ENCODE measurements at regions not wholly inside any gene's neighbourhood (a gene's known extent, or its start where the extent isn't known, plus 50 kb on each side); places are given as distances from the start of the nearest gene placed in this dataset.

- TF ChIP-seq, protein P1, sequence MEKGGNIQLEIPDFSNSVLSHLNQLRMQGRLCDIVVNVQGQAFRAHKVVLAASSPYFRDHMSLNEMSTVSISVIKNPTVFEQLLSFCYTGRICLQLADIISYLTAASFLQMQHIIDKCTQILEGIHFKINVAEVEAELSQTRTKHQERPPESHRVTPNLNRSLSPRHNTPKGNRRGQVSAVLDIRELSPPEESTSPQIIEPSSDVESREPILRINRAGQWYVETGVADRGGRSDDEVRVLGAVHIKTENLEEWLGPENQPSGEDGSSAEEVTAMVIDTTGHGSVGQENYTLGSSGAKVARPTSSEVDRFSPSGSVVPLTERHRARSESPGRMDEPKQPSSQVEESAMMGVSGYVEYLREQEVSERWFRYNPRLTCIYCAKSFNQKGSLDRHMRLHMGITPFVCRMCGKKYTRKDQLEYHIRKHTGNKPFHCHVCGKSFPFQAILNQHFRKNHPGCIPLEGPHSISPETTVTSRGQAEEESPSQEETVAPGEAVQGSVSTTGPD (CRISPR knock-in tag; IDR thresholded peaks at IDR 0.05): no peak
- TF ChIP-seq, protein P2, sequence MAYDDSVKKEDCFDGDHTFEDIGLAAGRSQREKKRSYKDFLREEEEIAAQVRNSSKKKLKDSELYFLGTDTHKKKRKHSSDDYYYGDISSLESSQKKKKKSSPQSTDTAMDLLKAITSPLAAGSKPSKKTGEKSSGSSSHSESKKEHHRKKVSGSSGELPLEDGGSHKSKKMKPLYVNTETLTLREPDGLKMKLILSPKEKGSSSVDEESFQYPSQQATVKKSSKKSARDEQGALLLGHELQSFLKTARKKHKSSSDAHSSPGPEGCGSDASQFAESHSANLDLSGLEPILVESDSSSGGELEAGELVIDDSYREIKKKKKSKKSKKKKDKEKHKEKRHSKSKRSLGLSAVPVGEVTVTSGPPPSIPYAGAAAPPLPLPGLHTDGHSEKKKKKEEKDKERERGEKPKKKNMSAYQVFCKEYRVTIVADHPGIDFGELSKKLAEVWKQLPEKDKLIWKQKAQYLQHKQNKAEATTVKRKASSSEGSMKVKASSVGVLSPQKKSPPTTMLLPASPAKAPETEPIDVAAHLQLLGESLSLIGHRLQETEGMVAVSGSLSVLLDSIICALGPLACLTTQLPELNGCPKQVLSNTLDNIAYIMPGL (CRISPR knock-in tag; IDR thresholded peaks at IDR 0.05; ENCODE audit: borderline replicate concordance in 1 of 2, low read depth in 1 of 2): peak in 1 of 2 experiments; percentile 57; a peak in 1 of 4 replicates
- no peak for TF ChIP-seq ZBTB7A (CRISPR knock-in tag; IDR thresholded peaks at IDR 0.05)
- no peak for TF ChIP-seq MAFG (CRISPR knock-in tag; IDR thresholded peaks at IDR 0.05)
- no peak for TF ChIP-seq ZNF562 (CRISPR knock-in tag; IDR thresholded peaks at IDR 0.05; ENCODE audit: borderline replicate concordance)
- TF ChIP-seq PHF21A (CRISPR knock-in tag; IDR thresholded peaks at IDR 0.05): no peak
- no peak for TF ChIP-seq PHF20 (CRISPR knock-in tag; IDR thresholded peaks at IDR 0.05)
- no peak for TF ChIP-seq HNF4G (IDR thresholded peaks at IDR 0.05; ENCODE audit: borderline replicate concordance, low read depth, low read length)
- TF ChIP-seq HNF4G (CRISPR knock-in tag; IDR thresholded peaks at IDR 0.05; ENCODE audit: borderline replicate concordance, low read depth): no peak
- TF ChIP-seq, protein P3, sequence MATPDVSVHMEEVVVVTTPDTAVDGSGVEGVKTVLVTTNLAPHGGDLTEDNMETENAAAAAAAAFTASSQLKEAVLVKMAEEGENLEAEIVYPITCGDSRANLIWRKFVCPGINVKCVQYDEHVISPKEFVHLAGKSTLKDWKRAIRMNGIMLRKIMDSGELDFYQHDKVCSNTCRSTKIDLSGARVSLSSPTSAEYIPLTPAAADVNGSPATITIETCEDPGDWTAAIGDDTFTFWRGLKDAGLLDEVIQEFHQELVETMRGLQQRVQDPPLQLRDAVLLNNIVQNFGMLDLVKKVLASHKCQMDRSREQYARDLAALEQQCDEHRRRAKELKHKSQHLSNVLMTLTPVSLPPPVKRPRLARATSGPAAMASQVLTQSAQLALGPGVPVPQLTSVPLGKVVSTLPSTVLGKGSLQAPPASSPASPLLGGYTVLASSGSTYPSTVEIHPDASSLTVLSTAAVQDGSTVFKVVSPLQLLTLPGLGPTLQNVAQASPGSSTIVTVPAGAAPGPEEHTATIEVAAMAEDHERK (CRISPR knock-in tag; IDR thresholded peaks at IDR 0.05; ENCODE audit: low read depth): no peak
- TF ChIP-seq POLR2AphosphoS5 (IDR thresholded peaks at IDR 0.05; ENCODE audit: low read depth, low read length): no peak
- TF ChIP-seq ZNF282 (IDR thresholded peaks at IDR 0.05; ENCODE audit: partially characterized antibody): no peak
- no peak; the same call in 1 of the 2 replicates for TF ChIP-seq RELA (CRISPR knock-in tag; IDR thresholded peaks at IDR 0.05)
- TF ChIP-seq ZNF350 (CRISPR knock-in tag; IDR thresholded peaks at IDR 0.05; ENCODE audit: borderline replicate concordance, low read depth): no peak
- no peak for TF ChIP-seq RARG (CRISPR knock-in tag; IDR thresholded peaks at IDR 0.05; ENCODE audit: low read depth)
- TF ChIP-seq ZNF772 (CRISPR knock-in tag; IDR thresholded peaks at IDR 0.05): 0 out of 2 replicates have a peak, but pooled peaks have one; percentile 27
- no peak for TF ChIP-seq ZNF770 (CRISPR knock-in tag; IDR thresholded peaks at IDR 0.05)
Measured at GRCh38 chr18:48475635-48476549, 62.9 kb upstream of the CTIF start (continued).

Data from HepG2 (cell line).